Coronary artery (tissue), 2 donors: ENCODE measurements at regions not wholly inside any gene's neighbourhood (a gene's known extent, or its start where the extent isn't known, plus 50 kb on each side); places are given as distances from the start of the nearest gene placed in this dataset.

Experiments used
- DNase-seq: peaks from one replicate; pipeline ENCODE4 v3.0.0-alpha.2; 2017; ENCODE audit warnings: low spot score
- H3K27ac ChIP-seq, 2 donors: fragments of 200-600 bp; sonication (generic); one replicate each; pipeline ENCODE4 v1.5.1; 2016 to 2019
- H3K4me3 ChIP-seq: fragments of 200-600 bp; sonication (generic); 2 replicates; pipeline ENCODE4 v1.5.1; 2016; ENCODE audit warnings: mild to moderate bottlenecking, moderate library complexity
- TF ChIP-seq, protein P1 (sequence below): fragments of 200-600 bp; sonication (generic); IDR thresholded peaks from one replicate; pipeline ENCODE4 v1.5.1; 2019; ENCODE audit warnings: antibody characterized with exemption

DNA sequence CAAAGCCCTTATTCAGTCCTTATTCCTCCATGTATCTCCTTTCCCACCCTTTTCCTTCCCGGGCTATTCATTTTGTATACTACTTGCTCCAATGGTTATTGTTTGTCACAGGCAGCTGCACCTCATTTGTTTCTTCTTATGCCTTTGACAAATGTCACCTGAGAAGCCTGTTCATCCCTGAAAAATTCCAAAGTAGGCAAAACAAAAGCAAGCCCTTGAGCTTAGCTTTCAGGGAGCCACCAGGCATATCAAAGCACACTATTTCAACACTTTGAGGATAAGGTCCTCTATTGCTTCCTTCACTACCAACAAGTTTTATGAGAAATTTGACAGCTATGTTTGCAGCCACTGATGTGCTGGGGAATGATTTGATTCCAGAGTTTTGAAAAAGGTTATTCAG is 738.7 kb upstream of the LMO3 start:
- Histone ChIP-seq H3K27ac (no peak overlapping the region), H3K4me3 (no peak overlapping the region)
- TF ChIP-seq, protein P1, sequence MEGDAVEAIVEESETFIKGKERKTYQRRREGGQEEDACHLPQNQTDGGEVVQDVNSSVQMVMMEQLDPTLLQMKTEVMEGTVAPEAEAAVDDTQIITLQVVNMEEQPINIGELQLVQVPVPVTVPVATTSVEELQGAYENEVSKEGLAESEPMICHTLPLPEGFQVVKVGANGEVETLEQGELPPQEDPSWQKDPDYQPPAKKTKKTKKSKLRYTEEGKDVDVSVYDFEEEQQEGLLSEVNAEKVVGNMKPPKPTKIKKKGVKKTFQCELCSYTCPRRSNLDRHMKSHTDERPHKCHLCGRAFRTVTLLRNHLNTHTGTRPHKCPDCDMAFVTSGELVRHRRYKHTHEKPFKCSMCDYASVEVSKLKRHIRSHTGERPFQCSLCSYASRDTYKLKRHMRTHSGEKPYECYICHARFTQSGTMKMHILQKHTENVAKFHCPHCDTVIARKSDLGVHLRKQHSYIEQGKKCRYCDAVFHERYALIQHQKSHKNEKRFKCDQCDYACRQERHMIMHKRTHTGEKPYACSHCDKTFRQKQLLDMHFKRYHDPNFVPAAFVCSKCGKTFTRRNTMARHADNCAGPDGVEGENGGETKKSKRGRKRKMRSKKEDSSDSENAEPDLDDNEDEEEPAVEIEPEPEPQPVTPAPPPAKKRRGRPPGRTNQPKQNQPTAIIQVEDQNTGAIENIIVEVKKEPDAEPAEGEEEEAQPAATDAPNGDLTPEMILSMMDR = no peak
- DNase-seq = no peak

DNA sequence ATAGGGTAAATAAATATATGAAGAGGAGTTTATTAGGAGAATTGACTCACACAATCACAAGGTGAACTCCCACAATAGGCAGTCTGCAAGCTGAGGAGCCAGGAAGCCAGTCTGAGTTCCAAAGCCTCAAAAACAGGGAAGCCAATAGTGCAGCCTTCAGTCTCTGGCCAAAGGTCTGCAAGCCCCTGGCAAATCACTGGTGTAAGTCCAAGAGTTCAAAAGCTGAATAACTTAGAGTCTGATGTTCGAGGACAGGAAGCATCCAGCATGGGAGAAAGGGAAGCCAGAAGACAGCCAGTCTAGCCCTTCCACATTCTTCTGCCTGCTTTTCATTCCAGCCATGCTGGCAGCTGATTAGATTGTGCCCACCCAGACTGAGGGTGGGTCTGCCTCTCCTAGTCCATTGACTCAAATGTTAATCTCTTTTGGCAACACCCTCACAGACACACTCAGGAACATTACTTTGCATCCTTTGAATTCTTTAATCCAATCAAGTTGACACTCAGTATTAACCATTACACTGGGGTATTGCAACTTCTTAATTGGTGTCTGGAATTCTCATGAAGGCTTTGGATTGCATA is 736.5 kb upstream of the LMO3 start:
- no peak overlapping the region for H3K27ac ChIP-seq
- no peak overlapping the region for H3K4me3 ChIP-seq
- DNase-seq = no peak
- TF ChIP-seq, protein P1 = no peak

DNA sequence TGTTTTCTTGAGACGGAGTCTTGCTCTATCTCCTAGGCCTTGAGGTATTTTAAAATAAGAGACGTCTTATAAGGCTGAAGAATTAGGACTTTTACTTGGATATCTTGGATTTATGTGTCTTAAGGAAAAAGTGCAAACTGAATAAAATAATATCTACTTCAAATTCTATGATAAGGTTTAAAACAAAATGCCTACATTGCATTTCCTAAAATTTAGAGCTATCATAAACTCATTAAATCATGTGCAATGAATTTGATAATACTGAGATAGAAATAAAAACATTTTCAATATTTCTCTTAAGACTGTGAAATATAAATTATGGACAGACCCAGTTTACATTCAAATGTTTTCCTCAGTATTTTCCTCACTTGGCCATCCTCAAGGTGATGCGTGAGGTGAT is 729.5 kb upstream of the LMO3 start:
- TF ChIP-seq, protein P1 = no peak
- H3K27ac ChIP-seq = no peak overlapping the region
- no peak overlapping the region for H3K4me3 ChIP-seq
- DNase-seq = no peak

DNA sequence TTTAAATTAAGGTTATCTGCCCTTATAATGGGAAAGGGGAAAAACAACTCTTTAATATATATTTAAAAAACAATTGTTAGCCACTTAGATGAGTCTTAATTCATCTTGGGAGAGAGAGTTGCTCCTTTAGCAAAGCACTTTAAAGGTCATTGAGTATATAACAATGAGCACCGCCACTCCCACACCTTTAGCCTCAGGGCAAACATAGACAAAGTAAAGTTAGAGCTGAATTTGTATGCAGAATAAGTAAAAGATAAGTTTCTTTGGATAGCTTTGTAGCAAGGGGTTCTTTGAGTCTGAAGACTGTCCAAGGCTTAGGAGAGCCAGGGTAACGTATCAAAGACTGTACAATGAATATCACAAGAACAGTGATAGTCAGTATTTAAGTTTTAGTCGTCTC is 728.8 kb upstream of the LMO3 start:
- no peak for DNase-seq
- no peak overlapping the region for H3K27ac ChIP-seq
- no peak overlapping the region for H3K4me3 ChIP-seq
- TF ChIP-seq, protein P1 = no peak

DNA sequence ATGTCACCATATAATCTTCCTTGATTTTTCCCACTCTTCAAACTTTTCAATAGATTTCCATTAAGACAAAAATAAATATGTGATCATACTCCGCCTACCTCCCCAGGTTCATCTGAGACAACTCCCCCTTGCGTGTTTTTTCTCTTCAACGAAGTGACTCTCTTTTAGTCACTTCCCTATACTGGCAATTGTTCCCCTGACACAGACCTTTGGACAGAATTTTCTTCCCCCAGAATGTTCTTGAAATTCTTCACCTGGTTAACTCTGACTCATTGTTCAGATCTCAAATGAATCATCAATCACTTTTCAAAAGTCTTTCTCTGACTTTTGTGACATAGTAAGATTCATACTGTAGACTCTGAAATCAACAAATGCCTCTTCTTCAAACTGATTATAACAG is 727.3 kb upstream of the LMO3 start:
- H3K4me3 ChIP-seq = no peak overlapping the region
- no peak for DNase-seq
- no peak overlapping the region for H3K27ac ChIP-seq
- TF ChIP-seq, protein P1 = no peak

DNA sequence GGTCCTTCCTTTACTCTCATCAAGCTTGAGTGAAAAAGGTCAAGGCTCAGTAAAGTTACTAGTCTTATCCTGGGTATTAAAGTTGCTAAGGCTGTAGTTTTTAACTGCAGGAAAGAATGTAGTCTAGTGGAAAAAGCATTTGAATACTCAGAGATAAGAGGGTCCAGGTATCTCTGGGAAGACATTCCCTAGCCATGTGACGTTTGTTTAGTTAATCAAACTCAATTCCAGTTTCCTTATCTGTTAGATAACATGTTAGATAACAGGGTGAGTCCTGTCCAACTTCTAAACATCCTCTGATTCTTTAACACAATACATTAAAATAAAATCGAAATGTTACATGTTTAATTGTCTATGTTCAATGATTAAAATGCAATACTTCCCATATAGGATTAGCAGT is 720.7 kb upstream of the LMO3 start:
- H3K27ac ChIP-seq = no peak overlapping the region
- TF ChIP-seq, protein P1 = no peak
- H3K4me3 ChIP-seq = no peak overlapping the region
- no peak for DNase-seq

DNA sequence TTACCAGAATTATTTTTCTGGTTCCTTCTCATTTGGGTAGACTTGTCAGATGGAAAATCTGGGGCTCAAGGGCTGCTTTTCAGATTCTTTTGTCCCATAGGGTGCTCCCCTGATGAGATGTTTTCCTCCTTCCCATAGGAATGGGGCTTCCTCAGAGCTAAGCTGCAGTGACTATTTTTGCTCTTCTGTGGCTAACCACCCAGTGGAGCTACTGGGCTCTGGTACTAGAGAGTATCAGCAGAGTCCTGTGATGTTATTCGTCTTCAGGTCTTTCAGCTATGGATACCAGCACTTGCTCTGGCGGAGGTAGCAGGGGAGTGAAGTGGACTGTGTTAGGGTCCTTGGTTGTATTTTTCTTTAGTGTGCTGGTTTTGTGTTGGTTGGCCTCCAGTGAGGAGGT is 716.1 kb upstream of the LMO3 start:
- TF ChIP-seq, protein P1 = no peak
- DNase-seq = no peak
- no peak overlapping the region for H3K27ac ChIP-seq
- H3K4me3 ChIP-seq = no peak overlapping the region
